HCT116 (cell line): ENCODE measurements at regions not wholly inside any gene's neighbourhood (a gene's known extent, or its start where the extent isn't known, plus 50 kb on each side); places are given as distances from the start of the nearest gene placed in this dataset.

ENCODE experiments used
- CEBPB ChIP-seq: IDR thresholded peaks from 2 replicates; pipeline ENCODE4 v1.6.1; 2012; ENCODE audit warnings: low read depth
- EGR1 ChIP-seq: IDR thresholded peaks from 2 replicates; pipeline ENCODE4 v1.6.1; 2012; ENCODE audit warnings: low read depth
- EZH2 ChIP-seq: fragments of 200-600 bp; sonication (generic); IDR thresholded peaks from 2 replicates; pipeline ENCODE4 v1.6.1; 2017; ENCODE audit warnings: antibody characterized with exemption, mixed run types
- EZH2phosphoT487 ChIP-seq: fragments of 200-600 bp; IDR thresholded peaks from 2 replicates; pipeline ENCODE4 v1.6.1; 2018; ENCODE audit warnings: antibody characterized with exemption, borderline replicate concordance
- POLR2A ChIP-seq: IDR thresholded peaks from 2 replicates; pipeline ENCODE4 v1.7.0; 2011; ENCODE audit warnings: borderline replicate concordance; ENCODE audit not compliant: insufficient read depth, insufficient read length; ENCODE audit errors: extremely low read depth
- POLR2AphosphoS5 ChIP-seq: IDR thresholded peaks from 2 replicates; pipeline ENCODE4 v1.6.1; 2011; ENCODE audit warnings: mild to moderate bottlenecking, low read depth, low read length, moderate library complexity
- ZNF274 ChIP-seq: fragments of 200-500 bp; sonication (Bioruptor generic); IDR thresholded peaks from 2 replicates; pipeline ENCODE4 v1.6.1; 2014; ENCODE audit warnings: mild to moderate bottlenecking, low read depth, low read length, inconsistent platforms
- TF ChIP-seq, protein P1 (sequence below), 3 experiments: fragments of 200-600 bp in 1 of 3; sonication (generic) in 1 of 3; IDR thresholded peaks in 2 of 3; conservative IDR thresholded peaks in 1 of 3; 2 replicates each; pipeline ENCODE4 v1.5.1; 2012 to 2017; ENCODE audit warnings: low read depth in 2 of 3, low read length in 2 of 3, antibody characterized with exemption in 1 of 3, borderline replicate concordance in 1 of 3, control low read depth in 1 of 3, mild to moderate bottlenecking in 1 of 3, mixed read lengths in 1 of 3, mixed run types in 1 of 3, moderate library complexity in 1 of 3; ENCODE audit not compliant: insufficient read depth in 1 of 3

DNA sequence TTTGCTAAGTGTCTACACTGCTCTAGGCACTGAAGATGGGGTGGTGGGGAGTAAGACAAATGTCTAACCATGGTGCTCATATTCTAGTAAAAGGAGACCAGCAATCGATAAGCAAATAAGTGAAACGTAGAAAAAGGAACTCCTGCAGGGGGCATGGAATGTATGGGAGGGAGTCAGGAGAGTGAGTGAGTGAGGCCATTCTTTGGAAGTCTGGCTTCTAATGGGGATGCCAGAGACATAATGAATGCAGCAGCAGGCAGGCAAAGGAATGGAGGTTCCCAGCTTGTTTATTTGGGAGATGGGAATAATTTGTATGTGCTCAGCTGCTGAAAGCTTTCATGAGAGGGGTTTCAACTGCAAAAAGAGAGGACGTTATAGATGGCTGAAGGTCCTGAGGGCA is 216.4 kb upstream of the DYNLRB2 start:
- TF ChIP-seq, protein P1, sequence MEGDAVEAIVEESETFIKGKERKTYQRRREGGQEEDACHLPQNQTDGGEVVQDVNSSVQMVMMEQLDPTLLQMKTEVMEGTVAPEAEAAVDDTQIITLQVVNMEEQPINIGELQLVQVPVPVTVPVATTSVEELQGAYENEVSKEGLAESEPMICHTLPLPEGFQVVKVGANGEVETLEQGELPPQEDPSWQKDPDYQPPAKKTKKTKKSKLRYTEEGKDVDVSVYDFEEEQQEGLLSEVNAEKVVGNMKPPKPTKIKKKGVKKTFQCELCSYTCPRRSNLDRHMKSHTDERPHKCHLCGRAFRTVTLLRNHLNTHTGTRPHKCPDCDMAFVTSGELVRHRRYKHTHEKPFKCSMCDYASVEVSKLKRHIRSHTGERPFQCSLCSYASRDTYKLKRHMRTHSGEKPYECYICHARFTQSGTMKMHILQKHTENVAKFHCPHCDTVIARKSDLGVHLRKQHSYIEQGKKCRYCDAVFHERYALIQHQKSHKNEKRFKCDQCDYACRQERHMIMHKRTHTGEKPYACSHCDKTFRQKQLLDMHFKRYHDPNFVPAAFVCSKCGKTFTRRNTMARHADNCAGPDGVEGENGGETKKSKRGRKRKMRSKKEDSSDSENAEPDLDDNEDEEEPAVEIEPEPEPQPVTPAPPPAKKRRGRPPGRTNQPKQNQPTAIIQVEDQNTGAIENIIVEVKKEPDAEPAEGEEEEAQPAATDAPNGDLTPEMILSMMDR (IDR thresholded peaks at IDR 0.05 in 2 of 3, conservative IDR thresholded peaks at IDR 0.05 in 1 of 3; ENCODE audit: borderline replicate concordance in 1 of 3, insufficient read depth in 1 of 3, low read depth in 2 of 3, low read length in 2 of 3), result no peak
- TF ChIP-seq POLR2A, result no peak
- TF ChIP-seq EGR1, result no peak
- no peak for TF ChIP-seq POLR2AphosphoS5
- TF ChIP-seq EZH2phosphoT487, result no peak
- TF ChIP-seq EZH2, result no peak
- no peak for TF ChIP-seq ZNF274
- no peak for TF ChIP-seq CEBPB
